HCT116 (cell line): ENCODE measurements at regions not wholly inside any gene's neighbourhood (a gene's known extent, or its start where the extent isn't known, plus 50 kb on each side); places are given as distances from the start of the nearest gene placed in this dataset.

Source experiments
- ATAC-seq: fragments of 200-7000 bp; cut with Tn5 transposase; 2 replicates; pipeline ENCODE4 v1.9.1; 2020; ENCODE audit warnings: mild to moderate bottlenecking, moderate library complexity
- BruUV-seq: library from RNA; stranded (reverse); fragments of 400-500 nt; replicated peaks from 2 replicates; lab custom pipeline; 2021; lab: Mats Ljungman, UMichigan
- CTCF ChIA-PET: fragments of 300-600 bp; sonication (Branson Sonifier 250); formaldehyde crosslinking; loops from one replicate; lab custom pipeline; 2021; ENCODE audit warnings: antibody characterized with exemption; lab: Charles Lee
- POLR2A ChIA-PET: fragments of 300-600, 350-600 bp; sonication (Branson Sonifier 250); formaldehyde crosslinking; loops from one replicate; lab custom pipeline; 2021; ENCODE audit warnings: antibody characterized with exemption; lab: Charles Lee
- RAD21 ChIA-PET, 2 experiments: fragments of 300-600 bp; sonication (Branson Sonifier 250); formaldehyde crosslinking; loops; one replicate each; lab custom pipeline; 2023; ENCODE audit warnings: low total read pairs in 2 of 2; ENCODE audit not compliant: uncharacterized antibody in 2 of 2, unreplicated experiment in 2 of 2, low non-redundant PET in 1 of 2; lab: Charles Lee
- DNase-seq: peaks from one replicate; pipeline ENCODE4 v3.0.0-alpha.2; 2010; ENCODE audit warnings: low read depth, low spot score
- H2AFZ ChIP-seq: fragments of 200-600 bp; shearing (Covaris generic), sonication (generic); 2 replicates; pipeline ENCODE4 v1.6.1; 2017; ENCODE audit warnings: low read depth, mixed run types, mixed read lengths, antibody characterized with exemption, low read length; ENCODE audit not compliant: poor library complexity, severe bottlenecking
- H3K27ac ChIP-seq: 2 replicates; pipeline ENCODE4 v1.5.1; 2012; ENCODE audit warnings: low read depth, low read length
- H3K27me3 ChIP-seq: fragments of 200-600 bp; sonication (generic); 2 replicates; pipeline ENCODE4 v1.6.1; 2016; ENCODE audit warnings: mixed run types, low read length, mixed read lengths; ENCODE audit not compliant: insufficient read depth
- H3K36me3 ChIP-seq, 2 experiments: fragments of 200-500 bp in 1 of 2; fragments of 200-600 bp in 1 of 2; sonication (Bioruptor generic) in 1 of 2; sonication (generic) in 1 of 2; 2 replicates each; pipeline versions ENCODE4 v1.5.1 to v1.6.1; 2014 to 2016; ENCODE audit warnings: low read length in 2 of 2, inconsistent platforms in 1 of 2, mixed read lengths in 1 of 2, mixed run types in 1 of 2; ENCODE audit not compliant: insufficient read depth in 2 of 2, control insufficient read depth in 1 of 2
- H3K4me1 ChIP-seq, 2 experiments: fragments of 200-600 bp in 1 of 2; sonication (generic) in 1 of 2; 2 replicates each; pipeline versions ENCODE4 v1.5.1 to v1.6.1; 2012 to 2017; ENCODE audit warnings: low read length in 2 of 2, inconsistent platforms in 1 of 2, mild to moderate bottlenecking in 1 of 2, mixed read lengths in 1 of 2, mixed run types in 1 of 2, moderate library complexity in 1 of 2; ENCODE audit not compliant: insufficient read depth in 2 of 2, control insufficient read depth in 1 of 2
- H3K4me2 ChIP-seq: fragments of 200-600 bp; sonication (generic); 2 replicates; pipeline ENCODE4 v1.6.1; 2017; ENCODE audit warnings: mixed run types, low read length, mixed read lengths
- H3K4me3 ChIP-seq, 2 experiments: fragments of 200-600 bp in 1 of 2; sonication (generic) in 1 of 2; replicated peaks in 1 of 2; 2 replicates each; pipeline ENCODE4 v1.5.1; 2011 to 2016; ENCODE audit warnings: low read length in 2 of 2, control low read depth in 1 of 2, low read depth in 1 of 2, mild to moderate bottlenecking in 1 of 2, mixed read lengths in 1 of 2, mixed run types in 1 of 2
- H3K79me2 ChIP-seq: fragments of 200-600 bp; sonication (generic); 2 replicates; pipeline ENCODE4 v1.6.1; 2017; ENCODE audit warnings: mild to moderate bottlenecking, mixed run types, low read length, moderate library complexity, mixed read lengths; ENCODE audit not compliant: insufficient read depth
- H3K9ac ChIP-seq: fragments of 200-600 bp; sonication (generic); 2 replicates; pipeline ENCODE4 v1.6.1; 2016; ENCODE audit warnings: low read length, mixed read lengths
- H3K9me2 ChIP-seq: fragments of 200-600 bp; sonication (generic), shearing (Covaris generic); 2 replicates; pipeline ENCODE4 v1.6.1; 2017; ENCODE audit warnings: mixed run types, mild to moderate bottlenecking, moderate library complexity; ENCODE audit not compliant: insufficient read depth
- H3K9me3 ChIP-seq, 2 experiments: fragments of 200-500 bp in 1 of 2; fragments of 200-600 bp in 1 of 2; sonication (Bioruptor generic) in 1 of 2; sonication (generic) in 1 of 2; 2 replicates each; pipeline ENCODE4 v1.6.1; 2014 to 2017; ENCODE audit warnings: low read length in 2 of 2, mixed read lengths in 2 of 2, inconsistent platforms in 1 of 2, low read depth in 1 of 2, mild to moderate bottlenecking in 1 of 2, mixed run types in 1 of 2, moderate library complexity in 1 of 2; ENCODE audit not compliant: control insufficient read depth in 1 of 2, insufficient read depth in 1 of 2
- H4K20me1 ChIP-seq: fragments of 200-600 bp; sonication (generic), shearing (Covaris generic); 2 replicates; pipeline ENCODE4 v1.6.1; 2017; ENCODE audit warnings: mixed run types, mild to moderate bottlenecking, moderate library complexity; ENCODE audit not compliant: insufficient read depth
- ATF3 ChIP-seq: IDR thresholded peaks from 2 replicates; pipeline ENCODE4 v1.6.1; 2012
- CBX3 ChIP-seq: IDR thresholded peaks from 2 replicates; pipeline ENCODE4 v1.6.1; 2012; ENCODE audit warnings: low read depth
- CEBPB ChIP-seq: IDR thresholded peaks from 2 replicates; pipeline ENCODE4 v1.6.1; 2012; ENCODE audit warnings: low read depth
- CTCF ChIP-seq, 3 experiments: fragments of 200-600 bp in 1 of 3; sonication (generic) in 1 of 3; IDR thresholded peaks in 2 of 3; conservative IDR thresholded peaks in 1 of 3; 2 replicates each; pipeline ENCODE4 v1.5.1; 2012 to 2017; ENCODE audit warnings: low read depth in 2 of 3, low read length in 2 of 3, antibody characterized with exemption in 1 of 3, borderline replicate concordance in 1 of 3, control low read depth in 1 of 3, mild to moderate bottlenecking in 1 of 3, mixed read lengths in 1 of 3, mixed run types in 1 of 3, moderate library complexity in 1 of 3; ENCODE audit not compliant: insufficient read depth in 1 of 3
- EGR1 ChIP-seq: IDR thresholded peaks from 2 replicates; pipeline ENCODE4 v1.6.1; 2012; ENCODE audit warnings: low read depth
- ELF1 ChIP-seq: IDR thresholded peaks from 2 replicates; pipeline ENCODE4 v1.6.1; 2012; ENCODE audit warnings: low read depth, borderline replicate concordance
- EZH2phosphoT487 ChIP-seq: fragments of 200-600 bp; IDR thresholded peaks from 2 replicates; pipeline ENCODE4 v1.6.1; 2018; ENCODE audit warnings: antibody characterized with exemption, borderline replicate concordance
- FOSL1 ChIP-seq: IDR thresholded peaks from 2 replicates; pipeline ENCODE4 v1.6.1; 2012; ENCODE audit warnings: low read depth
- JUND ChIP-seq: IDR thresholded peaks from 2 replicates; pipeline ENCODE4 v1.6.1; 2012
- POLR2A ChIP-seq: IDR thresholded peaks from 2 replicates; pipeline ENCODE4 v1.7.0; 2011; ENCODE audit warnings: borderline replicate concordance; ENCODE audit not compliant: insufficient read depth, insufficient read length; ENCODE audit errors: extremely low read depth
- POLR2AphosphoS5 ChIP-seq: IDR thresholded peaks from 2 replicates; pipeline ENCODE4 v1.6.1; 2011; ENCODE audit warnings: mild to moderate bottlenecking, low read depth, low read length, moderate library complexity
- RAD21 ChIP-seq: IDR thresholded peaks from 2 replicates; pipeline ENCODE4 v1.6.1; 2012; ENCODE audit warnings: low read depth, mild to moderate bottlenecking
- SIN3A ChIP-seq: IDR thresholded peaks from 2 replicates; pipeline ENCODE4 v1.6.1; 2012; ENCODE audit warnings: low read depth
- SP1 ChIP-seq: IDR thresholded peaks from 2 replicates; pipeline ENCODE4 v1.6.1; 2012; ENCODE audit warnings: low read depth
- SRF ChIP-seq: IDR thresholded peaks from 2 replicates; pipeline ENCODE4 v1.6.1; 2012; ENCODE audit warnings: low read depth
- YY1 ChIP-seq: IDR thresholded peaks from 2 replicates; pipeline ENCODE4 v1.6.1; 2011; ENCODE audit warnings: low read length, low read depth, moderate library complexity, mild to moderate bottlenecking; ENCODE audit not compliant: insufficient replicate concordance; ENCODE audit errors: extremely low read depth
- ZFX ChIP-seq: fragments of 450-650 bp; IDR thresholded peaks from 2 replicates; pipeline ENCODE4 v1.6.1; 2017
- ZNF274 ChIP-seq: fragments of 200-500 bp; sonication (Bioruptor generic); IDR thresholded peaks from 2 replicates; pipeline ENCODE4 v1.6.1; 2014; ENCODE audit warnings: mild to moderate bottlenecking, low read depth, low read length, inconsistent platforms
- intact Hi-C: fragments of 100-400 bp; cut with micrococcal nuclease; formaldehyde crosslinking; loops from 2 replicates; pipeline ENCODE4 v1.10.0; 2022
- TF ChIP-seq, protein P1 (sequence below): IDR thresholded peaks from 2 replicates; pipeline ENCODE4 v1.6.1; 2012
- TF ChIP-seq, protein P2 (sequence below): IDR thresholded peaks from 2 replicates; pipeline ENCODE4 v1.6.1; 2011; ENCODE audit warnings: mild to moderate bottlenecking, low read length, moderate library complexity; ENCODE audit not compliant: insufficient replicate concordance; ENCODE audit errors: extremely low read depth

DNA sequence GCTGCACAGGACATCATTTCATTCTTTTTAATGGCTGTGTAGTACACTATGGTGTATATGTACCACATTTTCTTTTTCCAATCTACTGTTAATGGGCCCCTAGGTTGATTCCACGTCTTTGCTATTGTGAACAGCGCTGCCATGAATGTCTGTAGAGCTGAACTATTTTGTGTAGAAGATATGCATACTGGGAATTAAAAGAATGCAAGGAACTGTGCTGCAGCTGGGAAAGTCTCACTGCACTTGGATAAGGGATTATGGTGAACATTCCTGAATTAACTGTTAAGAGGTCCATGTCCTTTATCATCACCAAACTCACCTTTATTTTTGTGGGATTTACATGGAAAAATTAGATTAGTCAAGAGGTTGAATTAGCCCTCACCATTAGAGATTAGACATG is 224.7 kb downstream of the SNX19 start:
- CTCF ChIA-PET = no interaction called here
- POLR2A ChIA-PET = no interaction called here
- H2AFZ ChIP-seq = no peak overlapping the region
- no peak overlapping the region for H3K9ac ChIP-seq
- no peak overlapping the region for H3K4me3 ChIP-seq
- no peaks in the 10 kb centered on the region for H4K20me1 ChIP-seq
- no TSS peak for BruUV-seq
- DNase-seq = no peak
- H3K4me2 ChIP-seq = no peak overlapping the region
- H3K27me3 ChIP-seq = peaks cover 5% of the 10 kb centered on the region; the same call in 1 of the 2 replicates
- H3K9me2 ChIP-seq = no peaks in the 10 kb centered on the region
- no peaks in the 10 kb centered on the region for H3K79me2 ChIP-seq
- TF ChIP-seq EZH2phosphoT487 (no peak), POLR2AphosphoS5 (no peak), FOSL1 (no peak), CTCF (IDR thresholded peaks at IDR 0.05 in 2 of 3, conservative IDR thresholded peaks at IDR 0.05 in 1 of 3; ENCODE audit: borderline replicate concordance in 1 of 3, insufficient read depth in 1 of 3, low read depth in 2 of 3, low read length in 2 of 3) (no peak), EGR1 (no peak), ZNF274 (no peak), CEBPB (no peak), CBX3 (no peak), SP1 (no peak), ELF1 (no peak), SRF (no peak), JUND (no peak), SIN3A (no peak), YY1 (no peak), ZFX (no peak), RAD21 (no peak), ATF3 (no peak), POLR2A (no peak)
- TF ChIP-seq, protein P1, sequence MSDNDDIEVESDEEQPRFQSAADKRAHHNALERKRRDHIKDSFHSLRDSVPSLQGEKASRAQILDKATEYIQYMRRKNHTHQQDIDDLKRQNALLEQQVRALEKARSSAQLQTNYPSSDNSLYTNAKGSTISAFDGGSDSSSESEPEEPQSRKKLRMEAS = no peak
- TF ChIP-seq, protein P2, sequence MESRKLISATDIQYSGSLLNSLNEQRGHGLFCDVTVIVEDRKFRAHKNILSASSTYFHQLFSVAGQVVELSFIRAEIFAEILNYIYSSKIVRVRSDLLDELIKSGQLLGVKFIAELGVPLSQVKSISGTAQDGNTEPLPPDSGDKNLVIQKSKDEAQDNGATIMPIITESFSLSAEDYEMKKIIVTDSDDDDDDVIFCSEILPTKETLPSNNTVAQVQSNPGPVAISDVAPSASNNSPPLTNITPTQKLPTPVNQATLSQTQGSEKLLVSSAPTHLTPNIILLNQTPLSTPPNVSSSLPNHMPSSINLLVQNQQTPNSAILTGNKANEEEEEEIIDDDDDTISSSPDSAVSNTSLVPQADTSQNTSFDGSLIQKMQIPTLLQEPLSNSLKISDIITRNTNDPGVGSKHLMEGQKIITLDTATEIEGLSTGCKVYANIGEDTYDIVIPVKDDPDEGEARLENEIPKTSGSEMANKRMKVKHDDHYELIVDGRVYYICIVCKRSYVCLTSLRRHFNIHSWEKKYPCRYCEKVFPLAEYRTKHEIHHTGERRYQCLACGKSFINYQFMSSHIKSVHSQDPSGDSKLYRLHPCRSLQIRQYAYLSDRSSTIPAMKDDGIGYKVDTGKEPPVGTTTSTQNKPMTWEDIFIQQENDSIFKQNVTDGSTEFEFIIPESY = no peak
- TF ChIP-seq, all 23 proteins: peak for 0
- no peaks in the 10 kb centered on the region for H3K4me1 ChIP-seq
- H3K27ac ChIP-seq = no peak overlapping the region
- H3K9me3 ChIP-seq = no peaks in the 10 kb centered on the region
- no peaks in the 10 kb centered on the region for H3K36me3 ChIP-seq
- RAD21 ChIA-PET = no interaction called here
- no peak for ATAC-seq
- intact Hi-C loops = no loop called here
